Ammon's horn (tissue), 1 donor: ENCODE measurements at regions not wholly inside any gene's neighbourhood (a gene's known extent, or its start where the extent isn't known, plus 50 kb on each side); places are given as distances from the start of the nearest gene placed in this dataset.
"Not testable (repeated sequence)": the region's sequence is repeated elsewhere in the genome, so short reads cannot be mapped to it uniquely, and the experiment has no call there.

ENCODE experiments used
- DNase-seq: peaks from one replicate; pipeline ENCODE4 v3.0.0-alpha.2; 2016; ENCODE audit warnings: low spot score

DNA sequence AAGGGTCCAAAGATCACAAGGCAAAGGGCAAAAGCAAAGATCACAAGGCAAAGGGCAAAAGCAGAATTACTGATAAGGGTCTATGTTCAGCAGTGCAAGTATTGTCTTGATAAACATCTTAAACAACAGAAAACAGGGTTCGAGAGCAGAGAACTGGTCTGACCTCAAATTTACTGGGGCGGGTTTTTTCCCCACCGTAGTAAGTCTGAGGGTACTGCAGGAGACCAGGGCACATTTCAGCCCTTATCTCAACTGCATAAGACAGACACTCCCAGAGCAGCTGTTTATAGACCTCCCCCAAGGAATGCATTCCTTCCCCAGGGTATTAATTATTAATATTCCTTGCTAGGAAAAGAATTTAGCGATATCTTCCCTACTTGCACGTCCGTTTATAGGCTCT lies 61.3 kb downstream of the ZNF860 start:
- DNase-seq = not testable (repeated sequence)

DNA sequence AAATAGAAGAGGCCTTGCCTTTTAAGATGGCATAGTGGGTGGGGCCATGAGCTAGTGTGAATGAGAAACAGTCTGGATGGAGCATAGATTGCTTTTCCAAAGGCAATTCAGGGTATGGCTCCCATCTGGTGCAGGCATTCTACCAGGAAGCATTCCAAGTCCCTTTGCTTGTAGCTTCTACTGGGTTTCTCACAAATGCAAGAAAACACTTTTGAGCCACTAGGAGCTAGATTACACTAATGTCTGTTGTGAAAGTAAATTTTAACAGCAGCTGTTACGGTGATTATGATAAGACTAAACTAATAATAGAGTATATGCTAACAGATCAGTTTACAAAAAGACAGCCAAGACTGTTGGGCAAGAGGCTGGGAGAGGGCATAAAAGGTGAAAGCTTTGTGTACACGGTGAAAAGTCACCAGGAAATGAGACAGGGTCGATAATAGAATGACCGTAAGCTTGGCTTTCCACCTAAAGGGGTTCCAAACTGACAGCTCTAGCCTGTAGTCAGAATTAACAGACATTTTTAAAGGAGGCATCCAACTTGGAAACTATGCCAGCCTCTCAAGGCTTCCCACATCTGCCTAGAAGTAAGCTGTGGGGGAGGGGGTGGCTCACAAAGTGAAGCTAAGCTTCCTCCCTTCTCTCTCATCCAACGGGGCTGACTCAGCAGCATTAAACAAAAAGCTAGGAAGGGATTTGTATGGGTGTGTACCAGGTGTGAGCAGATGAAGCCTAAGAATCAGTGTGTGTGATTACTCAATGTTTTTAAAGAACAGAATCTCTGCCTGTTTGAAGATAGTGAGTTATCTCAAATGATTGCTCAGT lies 61.1 kb upstream of the GPD1L start:
- peak; percentile 64 for DNase-seq

DNA sequence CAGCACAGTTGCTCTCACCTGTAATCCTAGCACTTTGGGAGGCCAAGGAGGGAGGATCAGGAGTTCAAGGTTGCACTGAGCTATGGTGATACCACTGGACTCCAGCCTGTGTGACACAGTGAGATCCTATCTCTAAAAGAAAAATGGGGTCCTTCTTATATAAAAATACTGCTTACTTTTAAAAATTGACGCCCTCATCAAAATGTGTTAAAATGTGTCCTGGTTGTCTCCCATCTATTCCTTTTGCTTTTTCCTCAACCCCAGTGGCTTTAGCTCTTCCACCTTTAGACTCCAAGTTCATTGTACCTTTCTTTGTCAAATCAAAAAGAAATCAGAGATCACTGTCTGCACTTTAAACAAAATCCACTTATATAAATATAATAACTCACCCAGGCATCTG lies 60.3 kb upstream of the GPD1L start:
- DNase-seq = no peak

DNA sequence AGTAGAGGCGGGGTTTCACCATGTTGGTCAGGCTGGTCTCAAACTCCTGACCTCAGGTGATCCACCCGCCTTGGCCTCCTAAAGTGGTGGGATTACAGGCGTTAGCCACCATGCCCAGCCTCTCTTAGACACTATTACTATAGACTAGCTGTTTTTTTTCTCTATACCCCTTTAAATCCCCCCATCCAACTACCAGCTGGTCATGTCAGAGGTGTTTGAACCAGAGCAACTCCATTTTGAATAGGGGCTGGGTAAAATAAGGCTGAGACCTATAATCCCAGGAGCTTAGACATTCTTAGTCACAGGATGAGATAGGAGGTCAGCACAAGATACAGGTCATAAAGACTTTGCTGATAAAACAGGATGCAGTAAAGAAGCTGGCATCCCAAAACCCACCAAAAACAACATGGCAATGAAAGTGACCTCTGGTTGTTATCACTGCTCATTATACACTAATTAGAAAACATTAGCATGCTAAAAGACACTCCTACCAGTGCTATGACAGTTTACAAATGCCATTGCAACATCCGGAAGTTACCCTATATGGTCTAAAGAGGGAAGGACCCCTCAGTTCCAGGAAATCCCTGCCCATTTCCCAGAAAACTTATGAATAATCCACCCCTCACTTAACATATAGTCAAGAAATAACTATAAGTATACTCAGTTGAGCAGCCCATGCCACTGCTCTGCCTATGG lies 57.8 kb upstream of the GPD1L start:
- DNase-seq = no peak

DNA sequence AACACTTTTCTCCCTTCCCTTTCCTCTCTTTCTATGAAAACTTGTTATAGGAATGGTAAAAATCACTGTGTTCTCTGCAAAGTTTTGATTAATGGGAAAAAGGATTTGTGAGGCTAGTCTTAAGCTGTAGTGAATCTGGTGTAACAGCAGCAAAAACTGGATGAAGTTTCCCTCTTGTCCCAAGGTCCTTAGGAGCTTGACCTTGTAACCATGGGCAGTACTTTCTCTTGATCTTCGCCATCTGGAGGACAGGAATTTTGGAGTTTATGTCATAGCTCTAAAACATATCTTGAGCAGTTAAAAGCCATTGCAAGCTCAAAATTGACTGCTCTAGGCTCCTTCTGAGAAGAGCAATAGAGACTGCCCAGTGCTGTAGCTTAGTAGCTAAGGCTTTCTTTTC lies 56.5 kb upstream of the GPD1L start:
- no peak for DNase-seq

DNA sequence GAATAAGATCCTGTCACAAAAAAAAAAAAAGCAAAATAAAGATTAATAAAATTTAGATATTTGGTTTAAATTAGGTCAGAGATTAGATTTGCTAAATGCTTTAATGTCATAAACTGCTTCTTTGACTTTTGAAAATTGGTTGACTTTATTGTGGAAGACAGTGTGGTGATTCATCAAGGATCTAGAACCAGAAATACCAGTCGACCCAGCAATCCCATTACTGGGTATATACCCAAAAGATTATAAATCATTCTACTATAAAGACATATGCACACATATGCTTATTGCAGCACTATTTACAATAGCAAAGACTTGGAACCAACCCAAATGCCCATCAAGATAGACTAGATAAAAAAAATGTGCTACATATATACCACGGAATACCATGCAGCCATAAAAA lies 54.2 kb upstream of the GPD1L start:
- not testable (repeated sequence) for DNase-seq

DNA sequence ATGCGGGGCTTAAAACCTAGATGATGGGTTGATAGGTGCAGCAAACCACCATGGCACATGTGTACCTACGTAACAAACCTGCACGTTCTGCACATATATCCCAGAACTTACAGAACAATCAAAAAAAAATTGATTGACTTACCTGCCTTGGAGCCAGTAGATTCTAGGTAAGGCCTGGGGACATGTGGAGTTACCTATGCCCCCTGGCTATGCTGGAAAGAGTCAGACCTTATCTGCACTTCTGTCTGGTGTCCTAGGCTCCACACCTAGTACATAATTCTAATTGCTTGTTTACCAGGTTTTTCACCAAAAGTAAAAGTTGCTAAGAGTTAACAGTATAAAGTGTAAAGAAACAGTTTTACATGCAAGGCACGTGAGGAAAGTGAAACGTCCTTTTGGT lies 53.6 kb upstream of the GPD1L start:
- not testable (repeated sequence) for DNase-seq

DNA sequence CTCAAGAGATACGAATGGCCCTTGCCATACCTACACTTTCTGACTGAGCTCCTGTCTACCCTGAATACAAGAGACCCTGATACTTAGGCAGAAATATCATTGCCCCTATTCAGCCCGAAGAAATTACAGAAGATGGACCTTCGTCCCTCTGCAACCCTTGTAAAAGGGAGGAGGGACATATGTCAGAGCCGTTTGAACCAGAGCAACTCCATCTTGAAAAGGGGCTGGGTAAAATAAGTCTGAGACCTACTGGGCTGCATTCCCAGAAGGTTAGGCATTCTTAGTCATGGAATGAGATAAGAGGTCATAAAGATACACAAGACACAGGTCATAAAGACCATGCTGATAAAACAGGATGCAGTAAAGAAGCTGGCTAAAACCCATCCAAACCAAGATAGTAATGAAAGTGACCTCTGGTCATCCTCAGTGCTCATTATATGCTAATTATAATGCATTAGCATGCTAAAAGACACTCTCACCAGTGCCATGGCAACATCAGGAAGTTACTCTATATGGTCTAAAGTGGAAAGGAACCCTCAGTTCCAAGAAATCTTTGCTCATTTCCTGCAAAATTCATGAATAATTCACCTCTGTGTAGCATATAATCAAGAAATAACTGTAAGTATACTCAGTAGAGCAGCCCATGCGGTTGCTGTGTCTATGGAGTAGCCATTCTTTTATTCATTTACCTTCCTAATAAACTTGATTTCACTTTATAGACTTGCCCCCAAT lies 49.7 kb upstream of the GPD1L start:
- no peak for DNase-seq
